Parathyroid adenoma (tissue), 2 donors: ENCODE measurements at regions not wholly inside any gene's neighbourhood (a gene's known extent, or its start where the extent isn't known, plus 50 kb on each side); places are given as distances from the start of the nearest gene placed in this dataset.

Experiments used
- H2AFZ ChIP-seq: fragments of 300-600 bp; sonication (generic); one replicate; pipeline ENCODE4 v1.7.0; 2017; ENCODE audit warnings: antibody characterized with exemption, mild to moderate bottlenecking
- H3K27ac ChIP-seq: fragments of 300-600 bp; sonication (generic); one replicate; pipeline ENCODE4 v1.7.0; 2017
- H3K27me3 ChIP-seq: fragments of 300-600 bp; sonication (generic); one replicate; pipeline ENCODE4 v1.7.0; 2017; ENCODE audit warnings: low read length; ENCODE audit not compliant: control insufficient read depth, insufficient read depth
- H3K36me3 ChIP-seq: fragments of 300-600 bp; sonication (generic); one replicate; pipeline ENCODE4 v1.7.0; 2017; ENCODE audit warnings: low read length; ENCODE audit not compliant: control insufficient read depth, insufficient read depth
- H3K4me1 ChIP-seq: fragments of 300-600 bp; sonication (generic); one replicate; pipeline ENCODE4 v1.7.0; 2017; ENCODE audit warnings: control low read depth
- H3K4me2 ChIP-seq: fragments of 300-600 bp; sonication (generic); one replicate; pipeline ENCODE4 v1.7.0; 2017; ENCODE audit warnings: low read length
- H3K4me3 ChIP-seq: fragments of 300-600 bp; sonication (generic); one replicate; pipeline ENCODE4 v1.7.0; 2017; ENCODE audit warnings: low read depth, low read length
- H3K79me2 ChIP-seq: fragments of 300-600 bp; sonication (generic); one replicate; pipeline ENCODE4 v1.7.0; 2017; ENCODE audit warnings: control low read depth
- H3K9ac ChIP-seq: fragments of 300-600 bp; sonication (generic); one replicate; pipeline ENCODE4 v1.7.0; 2017; ENCODE audit warnings: mild to moderate bottlenecking
- H3K9me3 ChIP-seq: fragments of 300-600 bp; sonication (generic); one replicate; pipeline ENCODE4 v1.7.0; 2017; ENCODE audit warnings: low read length; ENCODE audit not compliant: control insufficient read depth
- CTCF ChIP-seq: fragments of 300-600 bp; sonication (generic); IDR thresholded peaks from one replicate; pipeline ENCODE4 v1.7.0; 2017; ENCODE audit warnings: antibody characterized with exemption, mild to moderate bottlenecking
- donor health status: primary hyperparathyroidism.

- Histone ChIP-seq H3K4me1 (no peaks in the 10 kb centered on the region), H3K27me3 (peaks cover 12% of the 10 kb centered on the region), H3K27ac (no peak overlapping the region), H2AFZ (no peak overlapping the region), H3K9me3 (no peaks in the 10 kb centered on the region), H3K79me2 (no peaks in the 10 kb centered on the region), H3K36me3 (no peaks in the 10 kb centered on the region), H3K9ac (no peak overlapping the region), H3K4me3 (no peak overlapping the region), H3K4me2 (peak overlapping the region; percentile 38)
- TF ChIP-seq CTCF: no peak
Measured at GRCh38 chr10:100655326-100655759, 90.0 kb upstream of the PAX2 start.

GRCh38 chr10:100655760-100656421, 89.5 kb upstream of the PAX2 start:
- Histone ChIP-seq H3K9me3 (no peaks in the 10 kb centered on the region), H3K27me3 (peaks cover 12% of the 10 kb centered on the region), H3K9ac (no peak overlapping the region), H2AFZ (no peak overlapping the region), H3K27ac (no peak overlapping the region), H3K36me3 (no peaks in the 10 kb centered on the region), H3K79me2 (no peaks in the 10 kb centered on the region), H3K4me1 (no peaks in the 10 kb centered on the region), H3K4me2 (peak overlapping the region; percentile 12), H3K4me3 (no peak overlapping the region)
- TF ChIP-seq CTCF: no peak

GRCh38 chr10:100656454-100656853, 88.9 kb upstream of the PAX2 start:
- no peak for TF ChIP-seq CTCF
- H3K9me3 ChIP-seq: no peaks in the 10 kb centered on the region
- peaks cover 12% of the 10 kb centered on the region for H3K27me3 ChIP-seq
- H3K4me1 ChIP-seq: no peaks in the 10 kb centered on the region
- H2AFZ ChIP-seq: no peak overlapping the region
- H3K4me2 ChIP-seq: no peak overlapping the region
- no peaks in the 10 kb centered on the region for H3K79me2 ChIP-seq
- H3K36me3 ChIP-seq: no peaks in the 10 kb centered on the region
- no peak overlapping the region for H3K4me3 ChIP-seq
- no peak overlapping the region for H3K9ac ChIP-seq
- no peak overlapping the region for H3K27ac ChIP-seq

GRCh38 chr10:100658269-100658668, 87.1 kb upstream of the PAX2 start:
- H3K27me3 ChIP-seq: peaks cover 12% of the 10 kb centered on the region
- no peaks in the 10 kb centered on the region for H3K79me2 ChIP-seq
- H3K4me2 ChIP-seq: no peak overlapping the region
- no peaks in the 10 kb centered on the region for H3K9me3 ChIP-seq
- H2AFZ ChIP-seq: no peak overlapping the region
- H3K36me3 ChIP-seq: no peaks in the 10 kb centered on the region
- TF ChIP-seq CTCF: no peak
- no peak overlapping the region for H3K27ac ChIP-seq
- no peaks in the 10 kb centered on the region for H3K4me1 ChIP-seq
- H3K9ac ChIP-seq: no peak overlapping the region
- H3K4me3 ChIP-seq: no peak overlapping the region
